Central memory CD4-positive, alpha-beta T cell (primary cell): ENCODE measurements at regions not wholly inside any gene's neighbourhood (a gene's known extent, or its start where the extent isn't known, plus 50 kb on each side); places are given as distances from the start of the nearest gene placed in this dataset.
"Not testable (repeated sequence)": the region's sequence is repeated elsewhere in the genome, so short reads cannot be mapped to it uniquely, and the experiment has no call there.

Experiments
- DNase-seq: peaks from one replicate; pipeline ENCODE4 v3.0.0; 2022

- DNase-seq, result no peak
Observed at GRCh38 chr2:146429366-146429765, 1415.5 kb upstream of the ACVR2A start.

GRCh38 chr2:146417942-146418341 lies 1426.9 kb upstream of the ACVR2A start:
- no peak for DNase-seq

GRCh38 chr2:146415291-146415690 lies 1429.5 kb upstream of the ACVR2A start:
- DNase-seq, result no peak

GRCh38 chr2:146414456-146414855 lies 1430.4 kb upstream of the ACVR2A start:
- no peak for DNase-seq

- DNase-seq, result no peak
Observed at GRCh38 chr2:146413086-146413610, 1431.7 kb upstream of the ACVR2A start.

GRCh38 chr2:146412625-146413024 lies 1432.2 kb upstream of the ACVR2A start:
- no peak for DNase-seq

GRCh38 chr2:146405402-146406309 lies 1439.2 kb upstream of the ACVR2A start:
- DNase-seq, result not testable (repeated sequence)

- DNase-seq, result not testable (repeated sequence)
Observed at GRCh38 chr2:146403546-146404160, 1441.2 kb upstream of the ACVR2A start.

GRCh38 chr2:146392631-146393030 lies 1452.2 kb upstream of the ACVR2A start:
- DNase-seq, result no peak

GRCh38 chr2:146392186-146392585 lies 1452.6 kb upstream of the ACVR2A start:
- no peak for DNase-seq

GRCh38 chr2:146388757-146389156 lies 1456.1 kb upstream of the ACVR2A start:
- no peak for DNase-seq

- no peak for DNase-seq
Observed at GRCh38 chr2:146386096-146386495, 1458.7 kb upstream of the ACVR2A start.

- DNase-seq, result no peak
Observed at GRCh38 chr2:146385031-146385430, 1459.8 kb upstream of the ACVR2A start.

- no peak for DNase-seq
Observed at GRCh38 chr2:146376511-146377064, 1468.2 kb upstream of the ACVR2A start.

- no peak for DNase-seq
Observed at GRCh38 chr2:146374505-146374904, 1470.3 kb upstream of the ACVR2A start.

- DNase-seq, result not testable (repeated sequence)
Observed at GRCh38 chr2:146371364-146371763, 1473.5 kb upstream of the ACVR2A start.

- no peak for DNase-seq
Observed at GRCh38 chr2:146370826-146371225, 1474.0 kb upstream of the ACVR2A start.

GRCh38 chr2:146366276-146366675 lies 1478.6 kb upstream of the ACVR2A start:
- DNase-seq, result no peak

- no peak for DNase-seq
Observed at GRCh38 chr2:146365041-146365440, 1479.8 kb upstream of the ACVR2A start.

GRCh38 chr2:146363731-146364130 lies 1481.1 kb upstream of the ACVR2A start:
- DNase-seq, result no peak

- no peak for DNase-seq
Observed at GRCh38 chr2:146351689-146352088, 1493.1 kb upstream of the ACVR2A start.

- no peak for DNase-seq
Observed at GRCh38 chr2:146349334-146349733, 1495.5 kb upstream of the ACVR2A start.

GRCh38 chr2:146324951-146325350 lies 1519.9 kb upstream of the ACVR2A start:
- no peak for DNase-seq

- DNase-seq, result no peak
Observed at GRCh38 chr2:146323564-146323963, 1521.3 kb upstream of the ACVR2A start.
